ENCODE measurements at regions not wholly inside any gene's neighbourhood (a gene's known extent, or its start where the extent isn't known, plus 50 kb on each side); places are given as distances from the start of the nearest gene placed in this dataset.

DNA sequence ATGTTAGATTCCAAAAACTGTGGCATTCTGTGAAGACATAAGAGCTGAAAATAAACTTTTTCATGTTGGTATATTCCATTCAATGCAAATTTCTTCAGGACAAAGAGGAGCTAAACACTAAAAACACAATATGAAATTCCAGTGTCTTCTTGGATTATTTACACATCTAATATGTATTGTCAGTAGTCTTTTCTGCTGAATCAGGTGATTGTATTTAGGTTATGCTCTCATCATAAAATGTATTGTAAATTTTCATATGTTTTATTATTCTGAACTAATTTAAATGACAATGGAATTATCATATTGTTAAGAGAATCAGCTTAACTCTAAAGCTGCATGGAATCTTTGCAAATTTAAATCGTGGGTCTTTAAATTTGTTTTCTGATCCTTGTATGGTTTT is 526.7 kb downstream of the PDHA2 start:
- no peak for TF ChIP-seq CTCF (IDR thresholded peaks at IDR 0.05)
- no peak for TF ChIP-seq POLR2A (IDR thresholded peaks at IDR 0.05)
- no peak overlapping the region for H3K27ac ChIP-seq
- no peak overlapping the region for H3K4me3 ChIP-seq
- intact Hi-C loops (cut with DNase I; ENCODE audit: low total_unique reads) = no loop called here
- no peaks in the 10 kb centered on the region for H3K9me3 ChIP-seq
- H3K4me1 ChIP-seq = no peaks in the 10 kb centered on the region
- DNase-seq = no peak
- H3K36me3 ChIP-seq = no peaks in the 10 kb centered on the region
- H3K27me3 ChIP-seq = no peaks in the 10 kb centered on the region

DNA sequence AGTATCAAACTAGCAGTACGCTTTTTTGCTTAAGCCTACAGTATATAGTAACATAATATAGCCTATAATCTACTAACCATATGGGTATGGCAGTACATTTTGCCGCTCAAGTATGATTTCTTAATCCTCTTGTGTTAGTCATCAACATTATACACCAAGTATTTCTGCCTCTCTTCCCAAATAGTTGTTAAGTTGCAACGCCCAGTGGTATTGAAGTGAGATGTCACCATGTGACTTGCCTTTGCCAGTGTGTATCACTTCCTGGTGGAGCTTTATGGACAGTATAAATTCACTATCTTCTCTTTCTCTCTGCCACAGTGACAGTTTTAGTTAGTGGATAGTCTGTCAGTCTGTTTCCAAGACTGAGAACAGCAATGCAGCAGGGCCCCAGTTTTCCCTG is 535.5 kb downstream of the PDHA2 start:
- no peak overlapping the region for H3K4me3 ChIP-seq
- no peaks in the 10 kb centered on the region for H3K4me1 ChIP-seq
- H3K27ac ChIP-seq = no peak overlapping the region
- no peaks in the 10 kb centered on the region for H3K9me3 ChIP-seq
- no peak for TF ChIP-seq POLR2A (IDR thresholded peaks at IDR 0.05)
- TF ChIP-seq CTCF (IDR thresholded peaks at IDR 0.05) = no peak
- no peak for DNase-seq
- intact Hi-C loops (cut with DNase I; ENCODE audit: low total_unique reads) = no loop called here
- H3K36me3 ChIP-seq = no peaks in the 10 kb centered on the region
- no peaks in the 10 kb centered on the region for H3K27me3 ChIP-seq

GRCh38 chr4:96379524-96379923 is 539.6 kb downstream of the PDHA2 start:
- H3K4me3 ChIP-seq = no peak overlapping the region
- TF ChIP-seq POLR2A (IDR thresholded peaks at IDR 0.05) (no peak), CTCF (IDR thresholded peaks at IDR 0.05) (no peak)
- no peak for DNase-seq
- no peaks in the 10 kb centered on the region for H3K9me3 ChIP-seq
- H3K4me1 ChIP-seq = no peaks in the 10 kb centered on the region
- H3K27me3 ChIP-seq = no peaks in the 10 kb centered on the region
- intact Hi-C loops (cut with DNase I; ENCODE audit: low total_unique reads) = no loop called here
- H3K36me3 ChIP-seq = no peaks in the 10 kb centered on the region
- H3K27ac ChIP-seq = no peak overlapping the region

GRCh38 chr4:96380106-96380505 is 540.2 kb downstream of the PDHA2 start:
- Histone ChIP-seq H3K4me3 (no peak overlapping the region), H3K36me3 (no peaks in the 10 kb centered on the region), H3K27me3 (no peaks in the 10 kb centered on the region), H3K9me3 (no peaks in the 10 kb centered on the region), H3K4me1 (no peaks in the 10 kb centered on the region), H3K27ac (no peak overlapping the region)
- intact Hi-C loops (cut with DNase I; ENCODE audit: low total_unique reads) = no loop called here
- DNase-seq = no peak
- TF ChIP-seq POLR2A (IDR thresholded peaks at IDR 0.05) (no peak), CTCF (IDR thresholded peaks at IDR 0.05) (no peak)

DNA sequence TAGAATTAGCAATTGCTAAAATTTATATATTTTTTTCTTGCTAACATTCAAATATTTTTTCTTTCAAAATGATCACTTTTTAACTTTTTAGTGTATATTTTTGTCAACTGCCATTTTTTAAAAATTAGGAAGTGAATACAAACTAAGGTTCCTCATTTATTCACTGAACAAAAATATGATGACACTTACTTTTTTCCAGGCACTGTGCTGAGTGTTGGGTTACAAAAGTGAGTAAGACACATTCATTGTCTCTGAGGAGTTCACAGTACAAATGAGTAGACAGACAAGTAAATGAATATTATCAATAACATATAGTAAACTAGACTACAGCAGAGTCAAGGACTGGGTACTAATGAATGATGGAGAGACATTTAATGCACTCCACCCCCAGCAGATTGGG is 543.5 kb downstream of the PDHA2 start:
- no peak overlapping the region for H3K27ac ChIP-seq
- H3K4me3 ChIP-seq = no peak overlapping the region
- H3K4me1 ChIP-seq = no peaks in the 10 kb centered on the region
- intact Hi-C loops (cut with DNase I; ENCODE audit: low total_unique reads) = no loop called here
- H3K36me3 ChIP-seq = no peaks in the 10 kb centered on the region
- no peaks in the 10 kb centered on the region for H3K9me3 ChIP-seq
- H3K27me3 ChIP-seq = no peaks in the 10 kb centered on the region
- DNase-seq = no peak
- TF ChIP-seq POLR2A (IDR thresholded peaks at IDR 0.05) (no peak), CTCF (IDR thresholded peaks at IDR 0.05) (no peak)
